ENCODE measurements at regions not wholly inside any gene's neighbourhood (a gene's known extent, or its start where the extent isn't known, plus 50 kb on each side); places are given as distances from the start of the nearest gene placed in this dataset.

GRCh38 chr15:25236143-25236860, 202.5 kb downstream of the UBE3A start:
- no peak for TF ChIP-seq ZNF274 (IDR thresholded peaks at IDR 0.05; ENCODE audit: low read depth, low read length)
- no peak overlapping the region for H3K4me3 ChIP-seq (ENCODE audit: low read length)

GRCh38 chr15:25236861-25237155, 202.0 kb downstream of the UBE3A start:
- no peak overlapping the region for H3K4me3 ChIP-seq (ENCODE audit: low read length)
- no peak for TF ChIP-seq ZNF274 (IDR thresholded peaks at IDR 0.05; ENCODE audit: low read depth, low read length)

GRCh38 chr15:25237291-25237978, 201.4 kb downstream of the UBE3A start:
- TF ChIP-seq ZNF274 (IDR thresholded peaks at IDR 0.05; ENCODE audit: low read depth, low read length), result no peak
- no peak overlapping the region for H3K4me3 ChIP-seq (ENCODE audit: low read length)

- TF ChIP-seq ZNF274 (IDR thresholded peaks at IDR 0.05; ENCODE audit: low read depth, low read length), result no peak
- no peak overlapping the region for H3K4me3 ChIP-seq (ENCODE audit: low read length)
Measured at GRCh38 chr15:25238126-25238525, 200.7 kb downstream of the UBE3A start.

- TF ChIP-seq ZNF274 (IDR thresholded peaks at IDR 0.05; ENCODE audit: low read depth, low read length), result no peak
Measured at GRCh38 chr15:25238716-25239470, 199.9 kb downstream of the UBE3A start.

GRCh38 chr15:25239471-25240345, 199.1 kb downstream of the UBE3A start:
- H3K4me3 ChIP-seq (ENCODE audit: low read length), result no peak overlapping the region
- no peak for TF ChIP-seq ZNF274 (IDR thresholded peaks at IDR 0.05; ENCODE audit: low read depth, low read length)

More at GRCh38 chr15:25238716-25239470, 199.9 kb downstream of the UBE3A start:
- no peak overlapping the region for H3K4me3 ChIP-seq (ENCODE audit: low read length)

GRCh38 chr15:25240461-25241021, 198.3 kb downstream of the UBE3A start:
- no peak overlapping the region for H3K4me3 ChIP-seq (ENCODE audit: low read length)
- no peak for TF ChIP-seq ZNF274 (IDR thresholded peaks at IDR 0.05; ENCODE audit: low read depth, low read length)

- H3K4me3 ChIP-seq (ENCODE audit: low read length), result no peak overlapping the region
Measured at GRCh38 chr15:25241241-25241801, 197.5 kb downstream of the UBE3A start.

GRCh38 chr15:25242166-25242879, 196.5 kb downstream of the UBE3A start:
- no peak for TF ChIP-seq ZNF274 (IDR thresholded peaks at IDR 0.05; ENCODE audit: low read depth, low read length)
- no peak overlapping the region for H3K4me3 ChIP-seq (ENCODE audit: low read length)

More at GRCh38 chr15:25241241-25241801, 197.5 kb downstream of the UBE3A start:
- TF ChIP-seq ZNF274 (IDR thresholded peaks at IDR 0.05; ENCODE audit: low read depth, low read length), result no peak

GRCh38 chr15:25242957-25243799, 195.6 kb downstream of the UBE3A start:
- no peak overlapping the region for H3K4me3 ChIP-seq (ENCODE audit: low read length)
- no peak for TF ChIP-seq ZNF274 (IDR thresholded peaks at IDR 0.05; ENCODE audit: low read depth, low read length)

- no peak overlapping the region for H3K4me3 ChIP-seq (ENCODE audit: low read length)
- TF ChIP-seq ZNF274 (IDR thresholded peaks at IDR 0.05; ENCODE audit: low read depth, low read length), result no peak
Measured at GRCh38 chr15:25243800-25244097, 195.1 kb downstream of the UBE3A start.

Data from GM08714 (cell line).